ENCODE measurements at regions not wholly inside any gene's neighbourhood (a gene's known extent, or its start where the extent isn't known, plus 50 kb on each side); places are given as distances from the start of the nearest gene placed in this dataset.

DNA sequence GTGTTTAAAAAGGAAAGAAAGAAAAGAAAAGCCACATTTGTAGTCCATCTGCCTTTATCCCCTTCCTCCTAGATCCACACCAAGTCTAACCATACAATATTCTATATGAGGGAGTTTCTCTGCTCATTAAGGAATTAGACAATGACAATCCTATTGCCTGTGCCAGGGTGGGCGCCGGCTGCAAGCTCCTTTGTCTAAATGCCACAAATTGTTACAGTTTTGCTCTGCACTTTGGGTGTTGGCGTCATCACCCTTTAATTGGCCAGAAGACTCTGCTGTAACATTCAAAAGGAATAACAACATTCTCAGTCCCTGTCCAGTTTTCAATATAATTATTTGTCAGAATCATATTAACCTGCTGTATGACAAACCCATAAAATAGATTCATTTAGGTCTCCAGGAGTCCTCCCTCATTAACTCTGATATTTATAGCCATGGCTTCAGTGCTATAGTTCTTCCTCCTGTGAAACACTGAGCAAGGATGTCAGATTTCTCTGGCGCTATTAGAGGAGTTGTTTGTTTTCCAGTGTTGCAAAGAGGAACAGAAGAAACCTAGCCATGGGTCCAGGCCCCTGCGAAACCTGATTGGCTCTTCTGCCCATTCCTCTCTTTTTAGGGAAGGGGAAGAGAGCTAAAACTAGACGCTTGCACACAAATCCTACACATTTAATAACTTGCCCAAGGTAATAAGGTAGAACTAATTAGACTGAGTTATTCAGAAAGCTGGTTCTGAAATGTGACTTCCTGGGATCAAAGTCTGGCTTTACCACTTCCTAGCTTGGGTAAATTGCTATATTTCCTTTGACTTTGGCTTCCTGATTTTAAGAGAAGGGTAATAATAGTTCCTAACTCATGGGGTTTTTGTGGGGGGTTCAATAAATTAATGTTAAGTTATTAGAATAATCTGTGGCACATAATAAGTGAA lies 112.4 kb downstream of the CD47 start:
- H3K4me1 ChIP-seq (ENCODE audit: insufficient read depth, low read length, poor library complexity, severe bottlenecking) = no peaks in the 10 kb centered on the region
- TF ChIP-seq, protein P1, sequence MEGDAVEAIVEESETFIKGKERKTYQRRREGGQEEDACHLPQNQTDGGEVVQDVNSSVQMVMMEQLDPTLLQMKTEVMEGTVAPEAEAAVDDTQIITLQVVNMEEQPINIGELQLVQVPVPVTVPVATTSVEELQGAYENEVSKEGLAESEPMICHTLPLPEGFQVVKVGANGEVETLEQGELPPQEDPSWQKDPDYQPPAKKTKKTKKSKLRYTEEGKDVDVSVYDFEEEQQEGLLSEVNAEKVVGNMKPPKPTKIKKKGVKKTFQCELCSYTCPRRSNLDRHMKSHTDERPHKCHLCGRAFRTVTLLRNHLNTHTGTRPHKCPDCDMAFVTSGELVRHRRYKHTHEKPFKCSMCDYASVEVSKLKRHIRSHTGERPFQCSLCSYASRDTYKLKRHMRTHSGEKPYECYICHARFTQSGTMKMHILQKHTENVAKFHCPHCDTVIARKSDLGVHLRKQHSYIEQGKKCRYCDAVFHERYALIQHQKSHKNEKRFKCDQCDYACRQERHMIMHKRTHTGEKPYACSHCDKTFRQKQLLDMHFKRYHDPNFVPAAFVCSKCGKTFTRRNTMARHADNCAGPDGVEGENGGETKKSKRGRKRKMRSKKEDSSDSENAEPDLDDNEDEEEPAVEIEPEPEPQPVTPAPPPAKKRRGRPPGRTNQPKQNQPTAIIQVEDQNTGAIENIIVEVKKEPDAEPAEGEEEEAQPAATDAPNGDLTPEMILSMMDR (conservative IDR thresholded peaks at IDR 0.05; ENCODE audit: low read length) = no peak
- TF ChIP-seq EZH2phosphoT487 (IDR thresholded peaks at IDR 0.05; ENCODE audit: borderline replicate concordance, low read depth, low read length) = no peak
- no peak for DNase-seq (ENCODE audit: low spot score)
- no peaks in the 10 kb centered on the region for H3K9me2 ChIP-seq (ENCODE audit: insufficient read depth, low read length)
- H4K20me1 ChIP-seq (ENCODE audit: insufficient read depth, low read length) = no peaks in the 10 kb centered on the region
- H3K36me3 ChIP-seq (ENCODE audit: insufficient read depth, low read length) = no peaks in the 10 kb centered on the region
- no peak overlapping the region for H2AFZ ChIP-seq (ENCODE audit: low read length)
- no peak overlapping the region for H3K4me2 ChIP-seq (ENCODE audit: low read length)
- H3K9me3 ChIP-seq (ENCODE audit: low read length) = no peaks in the 10 kb centered on the region
- no TSS peak for BruUV-seq (replicated peaks)
- H3K79me2 ChIP-seq (ENCODE audit: insufficient read depth, low read depth, low read length) = no peaks in the 10 kb centered on the region
- no peak overlapping the region for H3K27ac ChIP-seq (ENCODE audit: low read depth, low read length, poor library complexity, severe bottlenecking)
- POLR2A ChIA-PET = no interaction called here
- intact Hi-C loops (cut with micrococcal nuclease; ENCODE audit: unreplicated experiment) = no loop called here
- H3K4me3 ChIP-seq (ENCODE audit: low read depth, low read length, poor library complexity, severe bottlenecking) = no peak overlapping the region
- CTCF ChIA-PET (ENCODE audit: unreplicated experiment) = no interaction called here

DNA sequence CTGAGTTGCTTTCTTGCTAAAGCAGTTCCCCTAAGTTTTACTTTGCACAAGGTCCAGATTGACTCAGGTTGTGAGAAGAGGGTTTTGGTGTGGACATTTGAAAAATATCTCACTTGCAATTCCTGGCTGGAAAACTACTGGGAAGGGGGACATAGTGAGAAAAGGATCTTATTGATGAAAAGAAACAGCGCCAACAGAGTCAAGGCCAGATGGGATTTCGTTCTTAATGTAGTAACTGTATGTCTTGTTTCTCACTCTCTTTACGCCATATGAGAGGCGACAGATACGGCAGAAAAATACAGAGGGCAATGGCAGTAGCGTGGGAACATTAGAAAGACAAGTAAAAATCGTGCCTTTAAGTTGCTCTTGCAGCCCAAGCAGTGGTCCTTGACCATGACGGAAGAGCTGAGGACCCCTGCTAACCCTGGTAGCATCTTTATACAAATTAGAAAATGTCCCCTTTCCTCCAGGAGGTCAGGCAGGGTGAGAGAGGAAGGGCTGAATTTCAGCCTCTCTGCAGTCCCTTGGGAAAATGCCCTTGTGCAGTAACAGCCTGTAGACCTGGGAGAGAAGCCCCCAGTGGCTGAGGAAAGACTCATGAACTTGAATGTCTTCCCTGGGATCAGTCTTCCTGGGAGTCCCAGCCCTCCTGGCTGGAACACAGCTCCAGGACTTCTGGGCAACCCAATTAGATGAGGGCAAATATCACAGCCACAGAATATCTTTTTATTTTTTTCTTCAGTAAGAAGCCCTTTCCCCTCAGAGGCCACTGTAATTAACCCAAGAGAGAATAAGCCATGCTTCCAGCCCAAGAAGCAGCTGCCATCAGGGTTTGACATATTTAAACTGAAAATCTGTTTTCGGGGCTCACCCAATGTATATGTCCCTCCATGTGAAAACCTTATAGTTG lies 113.4 kb downstream of the CD47 start:
- intact Hi-C loops (cut with micrococcal nuclease; ENCODE audit: unreplicated experiment) = no loop called here
- ChIA-PET CTCF (ENCODE audit: unreplicated experiment) (no interaction called here), POLR2A (no interaction called here)
- no peaks in the 10 kb centered on the region for H3K9me3 ChIP-seq (ENCODE audit: low read length)
- no peaks in the 10 kb centered on the region for H3K4me1 ChIP-seq (ENCODE audit: insufficient read depth, low read length, poor library complexity, severe bottlenecking)
- no TSS peak for BruUV-seq (replicated peaks)
- H2AFZ ChIP-seq (ENCODE audit: low read length) = no peak overlapping the region
- DNase-seq (ENCODE audit: low spot score) = no peak
- TF ChIP-seq, protein P1 (conservative IDR thresholded peaks at IDR 0.05; ENCODE audit: low read length) = no peak
- TF ChIP-seq EZH2phosphoT487 (IDR thresholded peaks at IDR 0.05; ENCODE audit: borderline replicate concordance, low read depth, low read length) = no peak
- no peaks in the 10 kb centered on the region for H3K9me2 ChIP-seq (ENCODE audit: insufficient read depth, low read length)
- no peaks in the 10 kb centered on the region for H4K20me1 ChIP-seq (ENCODE audit: insufficient read depth, low read length)
- no peak overlapping the region for H3K4me3 ChIP-seq (ENCODE audit: low read depth, low read length, poor library complexity, severe bottlenecking)
- no peaks in the 10 kb centered on the region for H3K79me2 ChIP-seq (ENCODE audit: insufficient read depth, low read depth, low read length)
- H3K36me3 ChIP-seq (ENCODE audit: insufficient read depth, low read length) = no peaks in the 10 kb centered on the region
- H3K27ac ChIP-seq (ENCODE audit: low read depth, low read length, poor library complexity, severe bottlenecking) = no peak overlapping the region
- H3K4me2 ChIP-seq (ENCODE audit: low read length) = no peak overlapping the region

Data from OCI-LY7 (cell line).